HL-60/S4 (cell line): ENCODE measurements at regions not wholly inside any gene's neighbourhood (a gene's known extent, or its start where the extent isn't known, plus 50 kb on each side); places are given as distances from the start of the nearest gene placed in this dataset.
"Not testable (repeated sequence)": the region's sequence is repeated elsewhere in the genome, so short reads cannot be mapped to it uniquely, and the experiment has no call there.

Experiments
- in situ Hi-C: fragments of 300-500 bp; cut with MboI; formaldehyde crosslinking; loops from 2 replicates; pipeline ENCODE4 v1.14.3; 2022; ENCODE audit warnings: low sequenced_read_pairs

- in situ Hi-C loops: not testable (repeated sequence)
Measured at GRCh38 chr7:112592565-112593263, 111.9 kb downstream of the LSMEM1 start.

- in situ Hi-C loops: no loop called here
Measured at GRCh38 chr7:112594397-112594796, 113.6 kb downstream of the LSMEM1 start.

GRCh38 chr7:112596260-112596659 is 115.5 kb downstream of the LSMEM1 start:
- in situ Hi-C loops: no loop called here

- in situ Hi-C loops: no loop called here
Measured at GRCh38 chr7:112596981-112597380, 116.2 kb downstream of the LSMEM1 start.

- in situ Hi-C loops: no loop called here
Measured at GRCh38 chr7:112603673-112604072, 122.9 kb downstream of the LSMEM1 start.

GRCh38 chr7:112610636-112611035 is 129.8 kb downstream of the LSMEM1 start:
- in situ Hi-C loops: no loop called here

GRCh38 chr7:112615701-112616100 is 134.9 kb downstream of the LSMEM1 start:
- in situ Hi-C loops: no loop called here

GRCh38 chr7:112616295-112616694 is 135.5 kb downstream of the LSMEM1 start:
- in situ Hi-C loops: no loop called here

GRCh38 chr7:112619343-112619742 is 138.6 kb downstream of the LSMEM1 start:
- in situ Hi-C loops: no loop called here

- in situ Hi-C loops: no loop called here
Measured at GRCh38 chr7:112622159-112622715, 141.4 kb downstream of the LSMEM1 start.

GRCh38 chr7:112624416-112624815 is 143.6 kb downstream of the LSMEM1 start:
- in situ Hi-C loops: no loop called here

GRCh38 chr7:112630565-112630964 is 149.8 kb downstream of the LSMEM1 start:
- in situ Hi-C loops: no loop called here

- in situ Hi-C loops: no loop called here
Measured at GRCh38 chr7:112634107-112634506, 153.3 kb downstream of the LSMEM1 start.

- in situ Hi-C loops: no loop called here
Measured at GRCh38 chr7:112635742-112636141, 154.5 kb downstream of the TMEM168 start.

- in situ Hi-C loops: no loop called here
Measured at GRCh38 chr7:112638675-112639400, 151.4 kb downstream of the TMEM168 start.

- in situ Hi-C loops: no loop called here
Measured at GRCh38 chr7:112640685-112641084, 149.5 kb downstream of the TMEM168 start.

GRCh38 chr7:112646783-112647182 is 143.4 kb downstream of the TMEM168 start:
- in situ Hi-C loops: no loop called here

GRCh38 chr7:112648781-112649180 is 141.4 kb downstream of the TMEM168 start:
- in situ Hi-C loops: no loop called here

GRCh38 chr7:112649560-112649959 is 140.6 kb downstream of the TMEM168 start:
- in situ Hi-C loops: no loop called here

GRCh38 chr7:112654322-112655216 is 135.6 kb downstream of the TMEM168 start:
- in situ Hi-C loops: no loop called here

GRCh38 chr7:112665709-112666108 is 124.5 kb downstream of the TMEM168 start:
- in situ Hi-C loops: no loop called here
